Ishikawa (cell line): ENCODE measurements at regions not wholly inside any gene's neighbourhood (a gene's known extent, or its start where the extent isn't known, plus 50 kb on each side); places are given as distances from the start of the nearest gene placed in this dataset.

Source experiments
- CREB1 ChIP-seq: IDR thresholded peaks from 2 replicates; pipeline ENCODE4 v1.6.1; 2012; ENCODE audit warnings: low read depth
- EP300 ChIP-seq: IDR thresholded peaks from 2 replicates; pipeline ENCODE4 v1.6.1; 2012; ENCODE audit warnings: borderline replicate concordance
- RAD21 ChIP-seq: IDR thresholded peaks from 2 replicates; pipeline ENCODE4 v1.6.1; 2012; ENCODE audit warnings: low read depth
- TAF1 ChIP-seq: IDR thresholded peaks from 2 replicates; pipeline ENCODE4 v1.6.1; 2012; ENCODE audit warnings: low read depth, mild to moderate bottlenecking
- TCF12 ChIP-seq: IDR thresholded peaks from 2 replicates; pipeline ENCODE4 v1.6.1; 2012; ENCODE audit warnings: low read depth
- TEAD4 ChIP-seq: IDR thresholded peaks from 2 replicates; pipeline ENCODE4 v1.6.1; 2012
- YY1 ChIP-seq: IDR thresholded peaks from 2 replicates; pipeline ENCODE4 v1.6.1; 2012; ENCODE audit warnings: low read depth
- ZBTB7A ChIP-seq: IDR thresholded peaks from 2 replicates; pipeline ENCODE4 v1.6.1; 2012; ENCODE audit warnings: low read depth
- TF ChIP-seq, protein P1 (sequence below): IDR thresholded peaks from 2 replicates; pipeline ENCODE4 v1.6.1; 2012; ENCODE audit warnings: low read depth, mild to moderate bottlenecking
- TF ChIP-seq, protein P2 (sequence below): IDR thresholded peaks from 2 replicates; pipeline ENCODE4 v1.6.1; 2012
- TF ChIP-seq, protein P3 (sequence below): IDR thresholded peaks from 2 replicates; pipeline ENCODE4 v1.6.1; 2012

DNA sequence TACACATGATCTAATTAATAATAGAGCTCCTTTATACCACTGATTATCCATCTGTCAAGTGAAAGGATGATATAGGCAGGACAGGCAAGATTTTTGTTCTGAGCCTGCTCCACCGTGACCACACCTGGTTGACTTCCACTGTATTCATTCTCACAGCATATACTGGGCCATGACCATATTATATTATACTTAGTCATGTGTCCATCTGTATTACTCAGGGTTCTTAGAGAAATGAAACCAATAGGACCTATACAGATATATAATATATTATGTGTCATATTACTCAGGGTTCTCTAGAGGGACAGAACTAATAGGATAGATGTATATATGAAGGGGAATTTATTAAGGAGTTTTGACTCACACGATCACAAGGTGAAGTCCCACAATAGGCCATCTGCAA is 675.1 kb downstream of the GRXCR1 start:
- TF ChIP-seq, protein P1, sequence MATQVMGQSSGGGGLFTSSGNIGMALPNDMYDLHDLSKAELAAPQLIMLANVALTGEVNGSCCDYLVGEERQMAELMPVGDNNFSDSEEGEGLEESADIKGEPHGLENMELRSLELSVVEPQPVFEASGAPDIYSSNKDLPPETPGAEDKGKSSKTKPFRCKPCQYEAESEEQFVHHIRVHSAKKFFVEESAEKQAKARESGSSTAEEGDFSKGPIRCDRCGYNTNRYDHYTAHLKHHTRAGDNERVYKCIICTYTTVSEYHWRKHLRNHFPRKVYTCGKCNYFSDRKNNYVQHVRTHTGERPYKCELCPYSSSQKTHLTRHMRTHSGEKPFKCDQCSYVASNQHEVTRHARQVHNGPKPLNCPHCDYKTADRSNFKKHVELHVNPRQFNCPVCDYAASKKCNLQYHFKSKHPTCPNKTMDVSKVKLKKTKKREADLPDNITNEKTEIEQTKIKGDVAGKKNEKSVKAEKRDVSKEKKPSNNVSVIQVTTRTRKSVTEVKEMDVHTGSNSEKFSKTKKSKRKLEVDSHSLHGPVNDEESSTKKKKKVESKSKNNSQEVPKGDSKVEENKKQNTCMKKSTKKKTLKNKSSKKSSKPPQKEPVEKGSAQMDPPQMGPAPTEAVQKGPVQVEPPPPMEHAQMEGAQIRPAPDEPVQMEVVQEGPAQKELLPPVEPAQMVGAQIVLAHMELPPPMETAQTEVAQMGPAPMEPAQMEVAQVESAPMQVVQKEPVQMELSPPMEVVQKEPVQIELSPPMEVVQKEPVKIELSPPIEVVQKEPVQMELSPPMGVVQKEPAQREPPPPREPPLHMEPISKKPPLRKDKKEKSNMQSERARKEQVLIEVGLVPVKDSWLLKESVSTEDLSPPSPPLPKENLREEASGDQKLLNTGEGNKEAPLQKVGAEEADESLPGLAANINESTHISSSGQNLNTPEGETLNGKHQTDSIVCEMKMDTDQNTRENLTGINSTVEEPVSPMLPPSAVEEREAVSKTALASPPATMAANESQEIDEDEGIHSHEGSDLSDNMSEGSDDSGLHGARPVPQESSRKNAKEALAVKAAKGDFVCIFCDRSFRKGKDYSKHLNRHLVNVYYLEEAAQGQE, result no peak
- TF ChIP-seq YY1 (no peak), ZBTB7A (no peak), RAD21 (no peak), EP300 (no peak), TEAD4 (no peak), CREB1 (no peak), TCF12 (no peak), TAF1 (no peak)
- TF ChIP-seq, protein P2, sequence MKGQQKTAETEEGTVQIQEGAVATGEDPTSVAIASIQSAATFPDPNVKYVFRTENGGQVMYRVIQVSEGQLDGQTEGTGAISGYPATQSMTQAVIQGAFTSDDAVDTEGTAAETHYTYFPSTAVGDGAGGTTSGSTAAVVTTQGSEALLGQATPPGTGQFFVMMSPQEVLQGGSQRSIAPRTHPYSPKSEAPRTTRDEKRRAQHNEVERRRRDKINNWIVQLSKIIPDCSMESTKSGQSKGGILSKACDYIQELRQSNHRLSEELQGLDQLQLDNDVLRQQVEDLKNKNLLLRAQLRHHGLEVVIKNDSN, result no peak
- TF ChIP-seq, protein P3, sequence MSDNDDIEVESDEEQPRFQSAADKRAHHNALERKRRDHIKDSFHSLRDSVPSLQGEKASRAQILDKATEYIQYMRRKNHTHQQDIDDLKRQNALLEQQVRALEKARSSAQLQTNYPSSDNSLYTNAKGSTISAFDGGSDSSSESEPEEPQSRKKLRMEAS, result no peak
